ENCODE measurements at regions not wholly inside any gene's neighbourhood (a gene's known extent, or its start where the extent isn't known, plus 50 kb on each side); places are given as distances from the start of the nearest gene placed in this dataset.

GRCh38 chr6:1099264-1099663 is 212.6 kb upstream of the FOXQ1 start:
- no peak for TF ChIP-seq CTCF (IDR thresholded peaks at IDR 0.05; ENCODE audit: poor library complexity)
- no peak for TF ChIP-seq EZH2 (IDR thresholded peaks at IDR 0.05; ENCODE audit: borderline replicate concordance)

Data from hepatocyte (in vitro differentiated cells).